SU-DHL-6 (cell line): ENCODE measurements at regions not wholly inside any gene's neighbourhood (a gene's known extent, or its start where the extent isn't known, plus 50 kb on each side); places are given as distances from the start of the nearest gene placed in this dataset.

ENCODE experiments used
- CTCF ChIP-seq: fragments of 200-600 bp; sonication (generic); IDR thresholded peaks from one replicate; pipeline ENCODE4 v1.5.1; 2017; ENCODE audit warnings: antibody characterized with exemption, mild to moderate bottlenecking, low read length, moderate library complexity; ENCODE audit not compliant: insufficient read depth, poor library complexity, severe bottlenecking
- EZH2phosphoT487 ChIP-seq: fragments of 200-600 bp; sonication (generic), shearing (Covaris generic); conservative IDR thresholded peaks from 2 replicates; pipeline ENCODE4 v1.6.1; 2018; ENCODE audit warnings: mild to moderate bottlenecking, antibody characterized with exemption, low read length, moderate library complexity, mixed read lengths

GRCh38 chr3:90068783-90069182 lies 961.4 kb downstream of the EPHA3 start:
- TF ChIP-seq CTCF, result no peak
- no peak for TF ChIP-seq EZH2phosphoT487
